Islet precursor cell (in vitro differentiated cells): ENCODE measurements at regions not wholly inside any gene's neighbourhood (a gene's known extent, or its start where the extent isn't known, plus 50 kb on each side); places are given as distances from the start of the nearest gene placed in this dataset.

Experiments
- DNase-seq: peaks from one replicate; pipeline ENCODE4 v3.0.0-alpha.2; 2018

GRCh38 chr4:81650606-81651242, 179.0 kb upstream of the RASGEF1B start:
- peak; percentile 87 for DNase-seq

GRCh38 chr4:81648576-81649275, 177.0 kb upstream of the RASGEF1B start:
- no peak for DNase-seq

- DNase-seq: no peak
These were observed 175.7 kb upstream of the RASGEF1B start for GRCh38 chr4:81647388-81647787.

- no peak for DNase-seq
These were observed 170.8 kb upstream of the RASGEF1B start for GRCh38 chr4:81642543-81642942.

- no peak for DNase-seq
These were observed 167.5 kb upstream of the RASGEF1B start for GRCh38 chr4:81639248-81639647.

- no peak for DNase-seq
These were observed 167.0 kb upstream of the RASGEF1B start for GRCh38 chr4:81638698-81639097.

- peak; percentile 56 for DNase-seq
These were observed 164.0 kb upstream of the RASGEF1B start for GRCh38 chr4:81635739-81636138.

GRCh38 chr4:81634766-81635549, 163.3 kb upstream of the RASGEF1B start:
- DNase-seq: no peak

- DNase-seq: no peak
These were observed 162.5 kb upstream of the RASGEF1B start for GRCh38 chr4:81634165-81634564.

GRCh38 chr4:81632581-81633299, 161.0 kb upstream of the RASGEF1B start:
- DNase-seq: no peak

- DNase-seq: peak; percentile 94
These were observed 160.3 kb upstream of the RASGEF1B start for GRCh38 chr4:81631958-81632441.

GRCh38 chr4:81629366-81629765, 157.7 kb upstream of the RASGEF1B start:
- DNase-seq: no peak

- DNase-seq: no peak
These were observed 156.8 kb upstream of the RASGEF1B start for GRCh38 chr4:81628489-81628888.

- DNase-seq: peak; percentile 66
These were observed 155.9 kb upstream of the RASGEF1B start for GRCh38 chr4:81627590-81627989.

- no peak for DNase-seq
These were observed 155.1 kb upstream of the RASGEF1B start for GRCh38 chr4:81626851-81627250.

- DNase-seq: no peak
These were observed 154.0 kb upstream of the RASGEF1B start for GRCh38 chr4:81625422-81626417.

GRCh38 chr4:81623434-81623833, 151.7 kb upstream of the RASGEF1B start:
- DNase-seq: no peak

GRCh38 chr4:81622474-81623184, 150.9 kb upstream of the RASGEF1B start:
- no peak for DNase-seq

GRCh38 chr4:81622028-81622427, 150.3 kb upstream of the RASGEF1B start:
- DNase-seq: no peak

GRCh38 chr4:81621490-81621889, 149.8 kb upstream of the RASGEF1B start:
- no peak for DNase-seq

GRCh38 chr4:81620442-81620841, 148.7 kb upstream of the RASGEF1B start:
- no peak for DNase-seq
